ENCODE measurements at regions not wholly inside any gene's neighbourhood (a gene's known extent, or its start where the extent isn't known, plus 50 kb on each side); places are given as distances from the start of the nearest gene placed in this dataset.

GRCh38 chr2:221689140-221689539, 117.0 kb upstream of the EPHA4 start:
- no peaks in the 10 kb centered on the region for H3K9me3 ChIP-seq (replicated peaks in 1 of 2; ENCODE audit: control insufficient read depth in 1 of 2, insufficient read depth in 1 of 2, low read length in 2 of 2)
- intact Hi-C loops (cut with micrococcal nuclease), result no loop called here
- 81% methylated on average over 6 of the region's 7 CpGs for WGBS (ENCODE audit: insufficient coverage)
- Mint-ChIP-seq H3K27me3 (ENCODE audit: low read depth in 3 of 3) (no peaks in the 10 kb centered on the region), H3K4me3 (no peak overlapping the region), H3K9me3 (peaks cover 0 to 3% (median 1%) of the 10 kb centered on the region in 7 donors), H3K4me1 (no peaks in the 10 kb centered on the region), H3K36me3 (no peaks in the 10 kb centered on the region), H3K27ac (no peak overlapping the region)
- no peaks in the 10 kb centered on the region for H4K20me1 ChIP-seq (ENCODE audit: insufficient read depth, low read length)
- H2AFZ ChIP-seq (ENCODE audit: insufficient read depth, low read depth, low read length, poor library complexity, severe bottlenecking), result no peak overlapping the region
- no peak overlapping the region for H3K9ac ChIP-seq (ENCODE audit: insufficient read depth, low read length, poor library complexity, severe bottlenecking)
- DNase-seq, result no peak
- H3K36me3 ChIP-seq (replicated peaks in 1 of 2; ENCODE audit: control insufficient read depth in 1 of 2, insufficient read depth in 2 of 2, low read length in 2 of 2), result no peaks in the 10 kb centered on the region
- no peak for TF ChIP-seq CTCF (IDR thresholded peaks at IDR 0.05)
- no peak overlapping the region for H3K27ac ChIP-seq (ENCODE audit: low read depth in 1 of 2, low read length in 2 of 2)
- H3K4me2 ChIP-seq (replicated peaks; ENCODE audit: extremely low read depth, low read length, poor library complexity, severe bottlenecking), result no peak overlapping the region
- no peaks in the 10 kb centered on the region for H3K27me3 ChIP-seq (ENCODE audit: control insufficient read depth in 2 of 2, insufficient read depth in 2 of 2, low read length in 2 of 2)
- no peaks in the 10 kb centered on the region for H3K79me2 ChIP-seq (ENCODE audit: insufficient read depth, low read length)
- no peaks in the 10 kb centered on the region for H3K4me1 ChIP-seq (ENCODE audit: control insufficient read depth in 1 of 2, insufficient read depth in 2 of 2, low read length in 2 of 2)
- H3K4me3 ChIP-seq (replicated peaks in 1 of 3; ENCODE audit: low read depth in 2 of 3, low read length in 3 of 3), result no peak overlapping the region

GRCh38 chr2:221680548-221680947, 108.4 kb upstream of the EPHA4 start:
- Histone ChIP-seq H3K9me3 (replicated peaks in 1 of 2; ENCODE audit: control insufficient read depth in 1 of 2, insufficient read depth in 1 of 2, low read length in 2 of 2) (peaks cover 0 to 8% of the 10 kb centered on the region in 2 donors), H3K4me3 (replicated peaks in 1 of 3; ENCODE audit: low read depth in 2 of 3, low read length in 3 of 3) (no peak overlapping the region), H3K4me1 (ENCODE audit: control insufficient read depth in 1 of 2, insufficient read depth in 2 of 2, low read length in 2 of 2) (no peaks in the 10 kb centered on the region), H3K27ac (ENCODE audit: low read depth in 1 of 2, low read length in 2 of 2) (no peak overlapping the region), H4K20me1 (ENCODE audit: insufficient read depth, low read length) (no peaks in the 10 kb centered on the region), H3K9ac (ENCODE audit: insufficient read depth, low read length, poor library complexity, severe bottlenecking) (no peak overlapping the region), H2AFZ (ENCODE audit: insufficient read depth, low read depth, low read length, poor library complexity, severe bottlenecking) (no peak overlapping the region), H3K79me2 (ENCODE audit: insufficient read depth, low read length) (no peaks in the 10 kb centered on the region), H3K36me3 (replicated peaks in 1 of 2; ENCODE audit: control insufficient read depth in 1 of 2, insufficient read depth in 2 of 2, low read length in 2 of 2) (no peaks in the 10 kb centered on the region), H3K27me3 (ENCODE audit: control insufficient read depth in 2 of 2, insufficient read depth in 2 of 2, low read length in 2 of 2) (no peaks in the 10 kb centered on the region), H3K4me2 (replicated peaks; ENCODE audit: extremely low read depth, low read length, poor library complexity, severe bottlenecking) (no peak overlapping the region)
- no peak for TF ChIP-seq CTCF (IDR thresholded peaks at IDR 0.05)
- DNase-seq, result no peak
- Mint-ChIP-seq H3K27me3 (ENCODE audit: low read depth in 3 of 3) (peaks cover 0 to 1% (median 1%) of the 10 kb centered on the region in 3 donors), H3K36me3 (no peaks in the 10 kb centered on the region), H3K27ac (no peak overlapping the region), H3K4me1 (no peaks in the 10 kb centered on the region), H3K4me3 (no peak overlapping the region), H3K9me3 (peaks cover 0 to 6% (median 1%) of the 10 kb centered on the region in 7 donors)
- intact Hi-C loops (cut with micrococcal nuclease), result no loop called here

Measured in CD14-positive monocyte (primary cell).